H9 (cell line): ENCODE measurements at regions not wholly inside any gene's neighbourhood (a gene's known extent, or its start where the extent isn't known, plus 50 kb on each side); places are given as distances from the start of the nearest gene placed in this dataset.

Experiments used
- DNase-seq: peaks from one replicate; pipeline ENCODE4 v3.0.0-alpha.2; 2017
- H2AFZ ChIP-seq: one replicate; pipeline ENCODE4 v1.6.1; 2013; ENCODE audit warnings: mild to moderate bottlenecking, low read length, control low read depth, moderate library complexity
- H2AK5ac ChIP-seq: 2 replicates; pipeline ENCODE4 v1.6.1; 2013; ENCODE audit warnings: low read length, control low read depth, mixed read lengths; ENCODE audit not compliant: insufficient read length
- H2BK120ac ChIP-seq: one replicate; pipeline ENCODE4 v1.6.1; 2013; ENCODE audit warnings: low read depth, mild to moderate bottlenecking, low read length, control low read depth, inconsistent platforms; ENCODE audit not compliant: poor library complexity, severe bottlenecking
- H2BK12ac ChIP-seq: 2 replicates; pipeline ENCODE4 v1.6.1; 2013; ENCODE audit warnings: low read length, control low read depth, mixed read lengths, low read depth; ENCODE audit not compliant: insufficient read length
- H2BK15ac ChIP-seq: 2 replicates; pipeline ENCODE4 v1.6.1; 2013; ENCODE audit warnings: low read depth, low read length, control low read depth
- H2BK20ac ChIP-seq: one replicate; pipeline ENCODE4 v1.6.1; 2013; ENCODE audit warnings: low read depth, mild to moderate bottlenecking, low read length, control low read depth, inconsistent platforms; ENCODE audit not compliant: poor library complexity, severe bottlenecking
- H2BK5ac ChIP-seq: 2 replicates; pipeline ENCODE4 v1.6.1; 2013; ENCODE audit warnings: low read length, control low read depth, mixed read lengths; ENCODE audit not compliant: insufficient read length
- H3K14ac ChIP-seq: 2 replicates; pipeline ENCODE4 v1.6.1; 2013; ENCODE audit warnings: low read length, control low read depth; ENCODE audit not compliant: insufficient read depth
- H3K18ac ChIP-seq: 2 replicates; pipeline ENCODE4 v1.6.1; 2013; ENCODE audit warnings: low read depth, mild to moderate bottlenecking, mixed read lengths, low read length, control low read depth; ENCODE audit not compliant: insufficient read length
- H3K23ac ChIP-seq: 2 replicates; pipeline ENCODE4 v1.6.1; 2013; ENCODE audit warnings: low read length, control low read depth, mixed read lengths, low read depth; ENCODE audit not compliant: insufficient read length
- H3K23me2 ChIP-seq: 2 replicates; pipeline ENCODE4 v1.6.1; 2013; ENCODE audit warnings: low read depth, mild to moderate bottlenecking, mixed read lengths, low read length, control low read depth; ENCODE audit not compliant: insufficient read length, poor library complexity, severe bottlenecking
- H3K27ac ChIP-seq: 2 replicates; pipeline ENCODE4 v1.5.1; 2013; ENCODE audit warnings: low read length, control low read depth, mixed read lengths, low read depth; ENCODE audit not compliant: insufficient read length
- H3K27me3 ChIP-seq: 2 replicates; pipeline ENCODE4 v1.6.1; 2013; ENCODE audit warnings: low read length, control low read depth, inconsistent platforms; ENCODE audit not compliant: insufficient read depth
- H3K4ac ChIP-seq: 2 replicates; pipeline ENCODE4 v1.6.1; 2013; ENCODE audit warnings: low read depth, mild to moderate bottlenecking, control low read depth, inconsistent platforms, low read length, moderate library complexity
- H3K4me1 ChIP-seq: 2 replicates; pipeline ENCODE4 v1.6.1; 2013; ENCODE audit warnings: low read length, control low read depth, inconsistent platforms; ENCODE audit not compliant: insufficient read depth
- H3K4me2 ChIP-seq: 2 replicates; pipeline ENCODE4 v1.6.1; 2013; ENCODE audit warnings: low read length, control low read depth, mixed read lengths; ENCODE audit not compliant: insufficient read length, insufficient read depth
- H3K56ac ChIP-seq: 2 replicates; pipeline ENCODE4 v1.6.1; 2013; ENCODE audit warnings: low read depth, mild to moderate bottlenecking, mixed read lengths, low read length, control low read depth; ENCODE audit not compliant: insufficient read length
- H3K79me1 ChIP-seq: 2 replicates; pipeline ENCODE4 v1.6.1; 2013; ENCODE audit warnings: low read depth, mild to moderate bottlenecking, moderate library complexity, low read length, control low read depth, inconsistent platforms; ENCODE audit not compliant: insufficient read depth, poor library complexity, severe bottlenecking
- H3K79me2 ChIP-seq: 2 replicates; pipeline ENCODE4 v1.6.1; 2013; ENCODE audit warnings: low read length, control low read depth, inconsistent platforms; ENCODE audit not compliant: insufficient read depth
- H3K9ac ChIP-seq: 2 replicates; pipeline ENCODE4 v1.6.1; 2013; ENCODE audit warnings: low read length, control low read depth, mixed read lengths; ENCODE audit not compliant: insufficient read length; ENCODE audit errors: extremely low read depth
- H3K9me3 ChIP-seq: one replicate; pipeline ENCODE4 v1.6.1; 2013; ENCODE audit warnings: low read depth, low read length, inconsistent platforms; ENCODE audit not compliant: control insufficient read depth
- H3T11ph ChIP-seq: one replicate; pipeline ENCODE4 v1.6.1; 2013; ENCODE audit warnings: mild to moderate bottlenecking, low read length, control low read depth, inconsistent platforms
- H4K20me1 ChIP-seq: one replicate; pipeline ENCODE4 v1.6.1; 2013; ENCODE audit not compliant: control insufficient read depth, insufficient read length, insufficient read depth
- H4K5ac ChIP-seq: 2 replicates; pipeline ENCODE4 v1.6.1; 2013; ENCODE audit warnings: low read depth, mild to moderate bottlenecking, mixed read lengths, low read length, control low read depth; ENCODE audit not compliant: insufficient read length
- H4K8ac ChIP-seq: replicated peaks from 2 replicates; pipeline ENCODE4 v1.6.1; 2013; ENCODE audit warnings: low read length, control low read depth, mixed read lengths, low read depth; ENCODE audit not compliant: insufficient read length
- H4K91ac ChIP-seq: 2 replicates; pipeline ENCODE4 v1.6.1; 2013; ENCODE audit warnings: low read depth, mild to moderate bottlenecking, moderate library complexity, mixed read lengths, low read length, control low read depth; ENCODE audit not compliant: insufficient read length
- H3K27ac Mint-ChIP-seq, 3 experiments: 2 replicates in 2 of 3; 3 replicates in 1 of 3; pipeline ENCODE4 v1.8.0; 2020 to 2021; ENCODE audit warnings: mixed read lengths in 3 of 3, mild to moderate bottlenecking in 1 of 3, moderate library complexity in 1 of 3
- H3K27me3 Mint-ChIP-seq: 2 replicates; pipeline ENCODE4 v1.8.0; 2021; ENCODE audit warnings: low read depth, mild to moderate bottlenecking, moderate library complexity, mixed read lengths
- H3K36me3 Mint-ChIP-seq, 3 experiments: 2 replicates in 2 of 3; 3 replicates in 1 of 3; pipeline ENCODE4 v1.8.0; 2020 to 2021; ENCODE audit warnings: low read depth in 3 of 3, mixed read lengths in 3 of 3; ENCODE audit not compliant: insufficient read depth in 1 of 3
- H3K4me1 Mint-ChIP-seq, 2 experiments: 2 replicates each; pipeline ENCODE4 v1.8.0; 2020; ENCODE audit warnings: mixed read lengths in 2 of 2
- H3K4me3 Mint-ChIP-seq, 2 experiments: 2 replicates in 1 of 2; 3 replicates in 1 of 2; pipeline ENCODE4 v1.8.0; 2020 to 2021; ENCODE audit warnings: mild to moderate bottlenecking in 2 of 2, mixed read lengths in 2 of 2, moderate library complexity in 1 of 2
- H3K9me3 Mint-ChIP-seq, 2 experiments: 2 replicates in 1 of 2; 3 replicates in 1 of 2; pipeline ENCODE4 v1.8.0; 2020; ENCODE audit warnings: mild to moderate bottlenecking in 2 of 2, mixed read lengths in 2 of 2, moderate library complexity in 1 of 2
- WGBS: extraction: QIAGEN DNeasy Blood & Tissue Kit; methylation state at CpG from one replicate; pipeline ENCODE4 v1.1.7; 2013; ENCODE audit warnings: missing lambda C conversion rate, low lambda C conversion rate, mixed read lengths; ENCODE audit not compliant: insufficient read length; ENCODE audit errors: extremely low coverage; 5-methylcytosine and 5-hydroxymethylcytosine counted together
- TF ChIP-seq, protein P1 (sequence below): fragments of 200-600 bp; sonication (generic); conservative IDR thresholded peaks from 3 replicates; pipeline ENCODE4 v1.8.0; 2021; ENCODE audit warnings: antibody characterized with exemption, mild to moderate bottlenecking

DNA sequence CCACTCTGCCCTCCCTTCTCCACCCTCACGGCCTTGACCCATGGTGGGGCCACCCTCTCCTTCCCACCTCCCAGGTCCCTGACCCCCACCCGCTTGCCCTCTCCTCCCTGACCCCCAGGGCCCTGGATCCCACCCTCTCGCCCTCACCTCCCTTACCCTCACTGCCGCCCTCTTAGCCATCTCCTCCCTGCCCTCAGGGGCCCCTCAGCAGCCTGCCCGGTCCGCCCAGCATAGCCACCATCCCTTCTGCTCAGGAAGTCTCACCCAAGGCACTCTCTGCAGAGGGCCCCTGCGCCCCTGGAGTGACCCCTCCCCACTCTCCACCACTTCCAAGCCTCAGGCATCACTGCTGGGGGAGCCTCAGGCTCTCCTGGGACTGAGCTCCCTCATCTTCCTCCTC lies 66.3 kb downstream of the MRPL36 start:
- H2BK120ac ChIP-seq, result no peak overlapping the region
- no peak overlapping the region for H3K23ac ChIP-seq
- H3K18ac ChIP-seq, result no peak overlapping the region
- H2BK20ac ChIP-seq, result no peak overlapping the region
- H3K56ac ChIP-seq, result no peak overlapping the region
- DNase-seq, result peak; percentile 21
- no peak overlapping the region for H3K14ac ChIP-seq
- TF ChIP-seq, protein P1, sequence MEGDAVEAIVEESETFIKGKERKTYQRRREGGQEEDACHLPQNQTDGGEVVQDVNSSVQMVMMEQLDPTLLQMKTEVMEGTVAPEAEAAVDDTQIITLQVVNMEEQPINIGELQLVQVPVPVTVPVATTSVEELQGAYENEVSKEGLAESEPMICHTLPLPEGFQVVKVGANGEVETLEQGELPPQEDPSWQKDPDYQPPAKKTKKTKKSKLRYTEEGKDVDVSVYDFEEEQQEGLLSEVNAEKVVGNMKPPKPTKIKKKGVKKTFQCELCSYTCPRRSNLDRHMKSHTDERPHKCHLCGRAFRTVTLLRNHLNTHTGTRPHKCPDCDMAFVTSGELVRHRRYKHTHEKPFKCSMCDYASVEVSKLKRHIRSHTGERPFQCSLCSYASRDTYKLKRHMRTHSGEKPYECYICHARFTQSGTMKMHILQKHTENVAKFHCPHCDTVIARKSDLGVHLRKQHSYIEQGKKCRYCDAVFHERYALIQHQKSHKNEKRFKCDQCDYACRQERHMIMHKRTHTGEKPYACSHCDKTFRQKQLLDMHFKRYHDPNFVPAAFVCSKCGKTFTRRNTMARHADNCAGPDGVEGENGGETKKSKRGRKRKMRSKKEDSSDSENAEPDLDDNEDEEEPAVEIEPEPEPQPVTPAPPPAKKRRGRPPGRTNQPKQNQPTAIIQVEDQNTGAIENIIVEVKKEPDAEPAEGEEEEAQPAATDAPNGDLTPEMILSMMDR, result no peak
- no peak overlapping the region for H2AK5ac ChIP-seq
- H2BK5ac ChIP-seq, result no peak overlapping the region
- no peak overlapping the region for H3K4ac ChIP-seq
- H3K9me3 ChIP-seq, result no peaks in the 10 kb centered on the region
- H4K5ac ChIP-seq, result no peak overlapping the region
- no peak overlapping the region for H3K27ac Mint-ChIP-seq
- no peaks in the 10 kb centered on the region for H3K36me3 Mint-ChIP-seq
- H2BK15ac ChIP-seq, result no peak overlapping the region
- H2AFZ ChIP-seq, result no peak overlapping the region
- WGBS, result no CpG with 5 or more reads among the region's 7 CpGs
- H3T11ph ChIP-seq, result no peak overlapping the region
- H3K9ac ChIP-seq, result no peak overlapping the region
- H3K4me3 Mint-ChIP-seq, result no peak overlapping the region
- H3K79me1 ChIP-seq, result no peaks in the 10 kb centered on the region
- H3K27ac ChIP-seq, result no peak overlapping the region
- no peak overlapping the region for H4K8ac ChIP-seq
- H3K4me1 ChIP-seq, result no peaks in the 10 kb centered on the region
- H3K4me1 Mint-ChIP-seq, result peaks cover 3 to 6% of the 10 kb centered on the region in 2 experiments; a peak in 3 of 4 replicates
- H3K4me2 ChIP-seq, result no peak overlapping the region
- H3K27me3 ChIP-seq, result no peaks in the 10 kb centered on the region
- no peaks in the 10 kb centered on the region for H3K23me2 ChIP-seq
- H2BK12ac ChIP-seq, result no peak overlapping the region
- no peaks in the 10 kb centered on the region for H3K79me2 ChIP-seq
- H3K9me3 Mint-ChIP-seq, result peaks cover 0 to 3% of the 10 kb centered on the region in 2 experiments; a peak in 1 of 5 replicates
- H3K27me3 Mint-ChIP-seq, result peaks cover 4% of the 10 kb centered on the region
- no peaks in the 10 kb centered on the region for H4K20me1 ChIP-seq
- no peak overlapping the region for H4K91ac ChIP-seq
